Stomach (tissue), 4 donors: ENCODE measurements at regions not wholly inside any gene's neighbourhood (a gene's known extent, or its start where the extent isn't known, plus 50 kb on each side); places are given as distances from the start of the nearest gene placed in this dataset.

ENCODE experiments used
- CTCF ChIP-seq, 7 experiments: fragments of 450-650 bp in 4 of 7; fragments of 200-600 bp in 3 of 7; sonication (generic) in 3 of 7; IDR thresholded peaks; one replicate each; pipeline ENCODE4 v1.5.1; 2016 to 2019; ENCODE audit warnings: antibody characterized with exemption in 7 of 7, control low read depth in 2 of 7, mild to moderate bottlenecking in 1 of 7
- EP300 ChIP-seq: sonication (generic); formaldehyde crosslinking; IDR thresholded peaks from one replicate; pipeline ENCODE4 v1.6.1; 2017; ENCODE audit warnings: antibody characterized with exemption
- POLR2A ChIP-seq, 4 donors: fragments of 450-650 bp; IDR thresholded peaks; one replicate each; pipeline ENCODE4 v1.6.1; 2016; ENCODE audit warnings: antibody characterized with exemption in 4 of 4, control low read depth in 2 of 4, mild to moderate bottlenecking in 1 of 4, moderate library complexity in 1 of 4
- POLR2AphosphoS5 ChIP-seq, 3 donors: sonication (generic); formaldehyde crosslinking; IDR thresholded peaks; one replicate each; pipeline ENCODE4 v1.6.1; 2016; ENCODE audit warnings: antibody characterized with exemption in 3 of 3

GRCh38 chr1:106584107-106584506 is 472.4 kb upstream of the PRMT6 start:
- no peak for TF ChIP-seq POLR2A (IDR thresholded peaks at IDR 0.05)
- TF ChIP-seq CTCF (IDR thresholded peaks at IDR 0.05): no peak
- no peak for TF ChIP-seq POLR2AphosphoS5 (IDR thresholded peaks at IDR 0.05)
- no peak for TF ChIP-seq EP300
